ENCODE measurements at regions not wholly inside any gene's neighbourhood (a gene's known extent, or its start where the extent isn't known, plus 50 kb on each side); places are given as distances from the start of the nearest gene placed in this dataset.

GRCh38 chr7:137151690-137152052 lies 191.9 kb downstream of the PTN start:
- TF ChIP-seq CTCF (IDR thresholded peaks at IDR 0.05; ENCODE audit: low read depth, low read length, poor library complexity, severe bottlenecking): no peak
- TF ChIP-seq EZH2phosphoT487 (IDR thresholded peaks at IDR 0.05; ENCODE audit: borderline replicate concordance, low read length): no peak

All from DOHH2 (cell line).